ENCODE measurements at regions not wholly inside any gene's neighbourhood (a gene's known extent, or its start where the extent isn't known, plus 50 kb on each side); places are given as distances from the start of the nearest gene placed in this dataset.
"Not testable (repeated sequence)": the region's sequence is repeated elsewhere in the genome, so short reads cannot be mapped to it uniquely, and the experiment has no call there.

GRCh38 chr12:61137677-61138414, 1122.4 kb upstream of the USP15 start:
- DNase-seq: no peak

- no peak for DNase-seq
Measured at GRCh38 chr12:61138415-61138759, 1121.8 kb upstream of the USP15 start.

- DNase-seq: no peak
Measured at GRCh38 chr12:61161961-61162360, 1098.2 kb upstream of the USP15 start.

- DNase-seq: no peak
Measured at GRCh38 chr12:61188801-61189595, 1071.2 kb upstream of the USP15 start.

GRCh38 chr12:61213646-61214045, 1046.6 kb upstream of the USP15 start:
- no peak for DNase-seq

- DNase-seq: no peak
Measured at GRCh38 chr12:61220337-61220736, 1039.9 kb upstream of the USP15 start.

GRCh38 chr12:61232040-61232439, 1028.2 kb upstream of the USP15 start:
- no peak for DNase-seq

- no peak for DNase-seq
Measured at GRCh38 chr12:61250303-61250702, 1009.9 kb upstream of the USP15 start.

- DNase-seq: no peak
Measured at GRCh38 chr12:61251076-61251475, 1009.1 kb upstream of the USP15 start.

- no peak for DNase-seq
Measured at GRCh38 chr12:61254225-61254624, 1006.0 kb upstream of the USP15 start.

- not testable (repeated sequence) for DNase-seq
Measured at GRCh38 chr12:61264294-61264693, 995.9 kb upstream of the USP15 start.

- DNase-seq: no peak
Measured at GRCh38 chr12:61267474-61267873, 992.7 kb upstream of the USP15 start.

GRCh38 chr12:61272441-61272840, 987.8 kb upstream of the USP15 start:
- no peak for DNase-seq

GRCh38 chr12:61282790-61283575, 977.2 kb upstream of the USP15 start:
- DNase-seq: no peak

GRCh38 chr12:61290473-61290872, 969.7 kb upstream of the USP15 start:
- no peak for DNase-seq

- DNase-seq: no peak
Measured at GRCh38 chr12:61291647-61292046, 968.6 kb upstream of the USP15 start.

GRCh38 chr12:61294011-61294410, 966.2 kb upstream of the USP15 start:
- DNase-seq: not testable (repeated sequence)

- no peak for DNase-seq
Measured at GRCh38 chr12:61301817-61302216, 958.4 kb upstream of the USP15 start.

- no peak for DNase-seq
Measured at GRCh38 chr12:61302282-61302681, 957.9 kb upstream of the USP15 start.

- no peak for DNase-seq
Measured at GRCh38 chr12:61308220-61308619, 952.0 kb upstream of the USP15 start.

GRCh38 chr12:61311413-61311812, 948.8 kb upstream of the USP15 start:
- no peak for DNase-seq

- DNase-seq: no peak
Measured at GRCh38 chr12:61348871-61349270, 911.3 kb upstream of the USP15 start.

GRCh38 chr12:61355105-61355504, 905.1 kb upstream of the USP15 start:
- no peak for DNase-seq

GRCh38 chr12:61356485-61356884, 903.7 kb upstream of the USP15 start:
- DNase-seq: no peak
